ENCODE measurements at regions not wholly inside any gene's neighbourhood (a gene's known extent, or its start where the extent isn't known, plus 50 kb on each side); places are given as distances from the start of the nearest gene placed in this dataset.

DNA sequence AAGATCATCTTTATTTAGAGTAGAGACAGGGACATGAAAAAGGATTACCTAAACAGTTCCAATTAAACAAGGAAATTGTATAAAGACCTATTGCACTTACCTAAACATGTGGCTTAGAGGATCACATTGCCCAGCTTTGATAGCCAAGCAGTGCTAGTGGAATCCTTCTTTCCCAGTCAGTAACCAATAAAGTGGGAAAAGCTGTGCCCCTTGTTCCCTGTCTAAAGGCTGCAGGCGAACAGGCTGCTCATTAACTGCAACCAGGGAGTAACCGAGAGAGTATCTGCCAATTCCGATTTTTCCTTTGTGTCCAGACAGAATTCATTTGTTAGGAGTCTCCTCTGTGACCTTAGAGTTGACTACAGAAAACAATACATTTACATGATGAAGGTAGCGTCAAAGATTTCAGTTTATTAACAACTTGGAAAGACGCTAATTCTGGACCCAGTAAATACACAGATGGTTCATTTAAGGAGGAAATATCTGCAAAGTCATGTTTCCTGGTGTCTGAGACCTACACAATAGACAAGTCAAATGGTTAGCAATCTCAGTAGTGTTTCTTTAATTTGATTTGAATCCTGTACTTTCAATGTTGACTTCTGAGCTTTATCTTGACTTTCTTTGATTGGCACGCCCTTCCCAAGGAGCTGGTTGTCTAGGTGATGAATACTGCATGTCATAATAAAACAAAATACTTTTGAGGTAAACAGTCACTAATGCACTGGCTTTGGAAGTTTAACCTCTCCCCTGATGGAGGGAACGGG, 57.3 kb upstream of the MET start:
- no peak overlapping the region for H3K4me3 ChIP-seq (ENCODE audit: low read depth, low read length)
- DNase-seq (ENCODE audit: low read depth): no peak
- TF ChIP-seq, protein P1, sequence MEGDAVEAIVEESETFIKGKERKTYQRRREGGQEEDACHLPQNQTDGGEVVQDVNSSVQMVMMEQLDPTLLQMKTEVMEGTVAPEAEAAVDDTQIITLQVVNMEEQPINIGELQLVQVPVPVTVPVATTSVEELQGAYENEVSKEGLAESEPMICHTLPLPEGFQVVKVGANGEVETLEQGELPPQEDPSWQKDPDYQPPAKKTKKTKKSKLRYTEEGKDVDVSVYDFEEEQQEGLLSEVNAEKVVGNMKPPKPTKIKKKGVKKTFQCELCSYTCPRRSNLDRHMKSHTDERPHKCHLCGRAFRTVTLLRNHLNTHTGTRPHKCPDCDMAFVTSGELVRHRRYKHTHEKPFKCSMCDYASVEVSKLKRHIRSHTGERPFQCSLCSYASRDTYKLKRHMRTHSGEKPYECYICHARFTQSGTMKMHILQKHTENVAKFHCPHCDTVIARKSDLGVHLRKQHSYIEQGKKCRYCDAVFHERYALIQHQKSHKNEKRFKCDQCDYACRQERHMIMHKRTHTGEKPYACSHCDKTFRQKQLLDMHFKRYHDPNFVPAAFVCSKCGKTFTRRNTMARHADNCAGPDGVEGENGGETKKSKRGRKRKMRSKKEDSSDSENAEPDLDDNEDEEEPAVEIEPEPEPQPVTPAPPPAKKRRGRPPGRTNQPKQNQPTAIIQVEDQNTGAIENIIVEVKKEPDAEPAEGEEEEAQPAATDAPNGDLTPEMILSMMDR (IDR thresholded peaks at IDR 0.05; ENCODE audit: insufficient read depth, low read depth, low read length): no peak

DNA sequence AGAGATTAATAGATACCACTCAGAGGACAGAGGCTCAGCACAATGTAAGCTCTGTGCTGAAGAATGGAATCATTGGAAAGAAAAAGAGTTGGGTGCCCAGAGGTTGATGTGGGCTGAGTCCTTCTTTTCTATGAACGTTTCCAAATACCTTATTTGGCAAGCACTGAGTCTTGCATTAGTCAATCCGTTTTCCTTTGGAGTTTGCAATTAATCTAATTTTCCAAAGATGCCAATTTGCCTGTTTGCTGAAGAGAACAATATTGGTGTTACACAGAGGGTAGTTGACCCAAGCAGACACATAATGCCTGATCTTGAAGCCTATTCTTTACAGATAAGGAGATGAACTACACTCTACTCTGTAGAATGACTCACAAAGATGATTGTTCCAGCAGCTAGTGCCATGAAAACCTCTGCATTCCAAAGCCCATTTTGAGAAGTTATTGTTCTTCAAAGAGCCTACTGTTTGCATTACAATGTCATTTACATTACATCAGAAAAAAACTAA, 55.4 kb upstream of the MET start:
- TF ChIP-seq, protein P1 (IDR thresholded peaks at IDR 0.05; ENCODE audit: insufficient read depth, low read depth, low read length): no peak
- no peak for DNase-seq (ENCODE audit: low read depth)
- H3K4me3 ChIP-seq (ENCODE audit: low read depth, low read length): no peak overlapping the region

DNA sequence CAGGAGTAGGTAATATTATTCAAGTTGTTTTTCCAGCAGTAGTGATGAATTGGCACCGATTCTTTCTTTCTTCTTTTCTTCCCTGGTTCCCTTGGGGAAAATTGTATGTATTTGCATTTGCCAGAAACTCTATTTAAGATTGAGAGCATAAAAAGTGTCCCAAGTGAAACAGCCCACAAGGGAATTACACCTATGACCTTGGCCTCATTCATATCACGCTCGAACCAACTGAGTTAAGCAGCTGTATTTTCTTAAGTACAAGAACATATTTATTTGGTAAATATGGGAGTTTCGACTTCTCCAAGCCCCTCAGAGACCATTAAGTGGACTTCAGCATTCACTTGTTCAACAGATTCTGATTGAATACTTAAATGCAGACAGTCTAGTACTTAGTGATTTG, 54.1 kb upstream of the MET start:
- TF ChIP-seq, protein P1 (IDR thresholded peaks at IDR 0.05; ENCODE audit: insufficient read depth, low read depth, low read length): no peak
- H3K4me3 ChIP-seq (ENCODE audit: low read depth, low read length): no peak overlapping the region
- DNase-seq (ENCODE audit: low read depth): no peak

DNA sequence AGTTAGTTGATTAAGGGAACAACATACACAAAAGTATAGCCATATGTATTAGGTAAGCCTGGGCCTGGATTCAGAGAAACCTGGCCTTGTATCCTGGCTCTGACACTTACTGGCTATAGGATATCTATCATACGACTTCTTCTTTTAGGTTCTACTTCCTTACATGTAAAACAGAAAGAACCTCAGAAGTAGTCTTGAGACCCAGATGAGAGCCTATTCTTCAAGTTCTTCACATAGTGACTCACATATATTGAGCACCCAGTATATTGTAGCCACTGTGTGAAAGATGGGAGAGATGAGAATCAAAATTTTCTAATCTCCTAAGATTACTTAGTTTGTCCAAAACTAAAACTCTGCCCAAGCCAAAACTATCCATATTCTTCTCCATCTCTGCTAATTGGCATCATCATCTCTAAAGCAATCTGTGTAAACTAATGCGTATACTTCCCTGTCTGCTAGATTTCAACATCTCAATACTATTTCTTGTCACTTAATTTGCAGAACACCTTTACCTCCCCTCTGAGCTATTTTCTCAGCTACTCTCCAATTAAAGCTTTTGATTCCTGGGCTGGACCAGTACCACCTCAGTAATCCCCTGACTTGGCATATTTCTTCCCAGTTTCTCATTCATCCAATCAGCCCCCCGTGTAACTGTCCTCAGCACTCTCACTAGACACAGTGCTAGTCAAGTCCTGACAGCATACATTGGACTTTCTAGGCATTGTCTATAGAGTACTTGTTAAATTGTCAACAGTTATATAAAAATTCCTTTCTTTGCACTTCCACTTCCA, 53.5 kb upstream of the MET start:
- no peak for DNase-seq (ENCODE audit: low read depth)
- no peak overlapping the region for H3K4me3 ChIP-seq (ENCODE audit: low read depth, low read length)
- TF ChIP-seq, protein P1 (IDR thresholded peaks at IDR 0.05; ENCODE audit: insufficient read depth, low read depth, low read length): no peak

DNA sequence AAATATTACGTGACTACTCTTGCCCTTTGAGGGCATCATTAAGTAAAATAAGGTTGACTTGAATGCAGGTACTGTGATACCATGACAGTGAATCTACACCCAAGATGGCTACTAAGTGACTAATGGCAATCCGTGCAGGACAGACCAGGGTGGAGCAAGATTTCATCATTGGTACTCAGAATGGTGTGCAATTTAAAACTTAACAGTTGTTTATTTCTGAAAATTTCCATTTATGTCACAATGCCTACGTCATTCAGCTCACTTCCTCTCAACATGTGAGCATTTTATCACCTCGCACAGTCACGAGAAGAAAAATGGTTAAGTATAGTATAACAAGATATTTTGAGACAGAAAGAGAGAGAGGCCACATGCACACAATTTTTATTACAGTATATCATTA, 50.3 kb upstream of the MET start:
- peak; percentile 16 for DNase-seq (ENCODE audit: low read depth)
- TF ChIP-seq, protein P1 (IDR thresholded peaks at IDR 0.05; ENCODE audit: insufficient read depth, low read depth, low read length): no peak
- no peak overlapping the region for H3K4me3 ChIP-seq (ENCODE audit: low read depth, low read length)
